GM23338 (cell line): ENCODE measurements at regions not wholly inside any gene's neighbourhood (a gene's known extent, or its start where the extent isn't known, plus 50 kb on each side); places are given as distances from the start of the nearest gene placed in this dataset.

Experiments used
- CREB1 ChIP-seq: fragments of 250-450 bp; sonication (Bioruptor Pico); IDR thresholded peaks from 2 replicates; pipeline ENCODE4 v1.5.0; 2020; ENCODE audit warnings: low read depth, mild to moderate bottlenecking, moderate library complexity
- CTCF ChIP-seq, 2 experiments: fragments of 200-600 bp in 1 of 2; sonication (generic) in 1 of 2; conservative IDR thresholded peaks; 2 replicates each; pipeline versions ENCODE4 v1.5.1 to v1.6.1; 2016 to 2017; ENCODE audit warnings: antibody characterized with exemption in 2 of 2, low read depth in 2 of 2, mild to moderate bottlenecking in 2 of 2, moderate library complexity in 1 of 2
- EZH2 ChIP-seq: fragments of 200-600 bp; sonication (generic); IDR thresholded peaks from one replicate; pipeline ENCODE4 v1.8.0; 2017; ENCODE audit warnings: antibody characterized with exemption, mild to moderate bottlenecking, low read depth; ENCODE audit not compliant: unreplicated experiment
- EZH2phosphoT487 ChIP-seq: fragments of 200-600 bp; sonication (generic); IDR thresholded peaks from one replicate; pipeline ENCODE4 v1.8.1; 2018; ENCODE audit warnings: antibody characterized with exemption; ENCODE audit not compliant: unreplicated experiment
- JUNB ChIP-seq: IDR thresholded peaks from one replicate; pipeline ENCODE4 v1.6.1; 2016; ENCODE audit warnings: antibody characterized with exemption; ENCODE audit not compliant: unreplicated experiment
- NANOG ChIP-seq: IDR thresholded peaks from 2 replicates; pipeline ENCODE4 v1.6.1; 2016; ENCODE audit warnings: antibody characterized with exemption, borderline replicate concordance
- POLR2AphosphoS5 ChIP-seq: IDR thresholded peaks from 2 replicates; pipeline ENCODE4 v1.6.1; 2016; ENCODE audit warnings: antibody characterized with exemption, low read depth
- ZNF331 ChIP-seq: fragments of 250-450 bp; sonication (Bioruptor Pico); IDR thresholded peaks from 2 replicates; pipeline ENCODE4 v1.5.0; 2020; ENCODE audit warnings: low read depth, mild to moderate bottlenecking, moderate library complexity
- TF ChIP-seq, protein P1 (sequence below): IDR thresholded peaks from one replicate; pipeline ENCODE4 v1.6.1; 2018; ENCODE audit warnings: antibody characterized with exemption; ENCODE audit not compliant: unreplicated experiment

DNA sequence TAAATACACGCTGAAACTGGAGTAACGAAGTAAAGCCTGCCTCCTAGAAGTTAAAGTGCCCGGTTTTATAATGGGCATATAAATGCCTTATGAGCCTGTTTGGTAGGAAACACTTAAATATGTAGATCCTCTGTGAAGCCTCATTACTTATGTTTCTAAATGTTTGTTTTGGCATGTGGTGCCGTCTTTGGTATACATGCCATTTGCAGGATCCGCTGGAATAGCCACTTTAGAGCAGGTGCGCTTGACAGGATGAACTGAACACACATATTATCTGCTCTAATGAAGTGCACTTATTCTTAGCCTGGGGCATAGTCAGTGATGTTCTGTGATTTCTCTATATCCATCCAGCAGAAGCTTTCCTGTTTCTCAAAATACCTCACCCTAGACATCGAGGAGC is 778.1 kb upstream of the WWC1 start:
- TF ChIP-seq EZH2 (no peak), ZNF331 (CRISPR knock-in tag) (no peak), JUNB (no peak), CTCF (conservative IDR thresholded peaks at IDR 0.05; ENCODE audit: low read depth in 2 of 2) (no peak), EZH2phosphoT487 (no peak), CREB1 (CRISPR knock-in tag) (no peak), POLR2AphosphoS5 (no peak), NANOG (no peak)
- TF ChIP-seq, protein P1, sequence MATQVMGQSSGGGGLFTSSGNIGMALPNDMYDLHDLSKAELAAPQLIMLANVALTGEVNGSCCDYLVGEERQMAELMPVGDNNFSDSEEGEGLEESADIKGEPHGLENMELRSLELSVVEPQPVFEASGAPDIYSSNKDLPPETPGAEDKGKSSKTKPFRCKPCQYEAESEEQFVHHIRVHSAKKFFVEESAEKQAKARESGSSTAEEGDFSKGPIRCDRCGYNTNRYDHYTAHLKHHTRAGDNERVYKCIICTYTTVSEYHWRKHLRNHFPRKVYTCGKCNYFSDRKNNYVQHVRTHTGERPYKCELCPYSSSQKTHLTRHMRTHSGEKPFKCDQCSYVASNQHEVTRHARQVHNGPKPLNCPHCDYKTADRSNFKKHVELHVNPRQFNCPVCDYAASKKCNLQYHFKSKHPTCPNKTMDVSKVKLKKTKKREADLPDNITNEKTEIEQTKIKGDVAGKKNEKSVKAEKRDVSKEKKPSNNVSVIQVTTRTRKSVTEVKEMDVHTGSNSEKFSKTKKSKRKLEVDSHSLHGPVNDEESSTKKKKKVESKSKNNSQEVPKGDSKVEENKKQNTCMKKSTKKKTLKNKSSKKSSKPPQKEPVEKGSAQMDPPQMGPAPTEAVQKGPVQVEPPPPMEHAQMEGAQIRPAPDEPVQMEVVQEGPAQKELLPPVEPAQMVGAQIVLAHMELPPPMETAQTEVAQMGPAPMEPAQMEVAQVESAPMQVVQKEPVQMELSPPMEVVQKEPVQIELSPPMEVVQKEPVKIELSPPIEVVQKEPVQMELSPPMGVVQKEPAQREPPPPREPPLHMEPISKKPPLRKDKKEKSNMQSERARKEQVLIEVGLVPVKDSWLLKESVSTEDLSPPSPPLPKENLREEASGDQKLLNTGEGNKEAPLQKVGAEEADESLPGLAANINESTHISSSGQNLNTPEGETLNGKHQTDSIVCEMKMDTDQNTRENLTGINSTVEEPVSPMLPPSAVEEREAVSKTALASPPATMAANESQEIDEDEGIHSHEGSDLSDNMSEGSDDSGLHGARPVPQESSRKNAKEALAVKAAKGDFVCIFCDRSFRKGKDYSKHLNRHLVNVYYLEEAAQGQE = no peak
